GM21447 (cell line): ENCODE measurements at regions not wholly inside any gene's neighbourhood (a gene's known extent, or its start where the extent isn't known, plus 50 kb on each side); places are given as distances from the start of the nearest gene placed in this dataset.

Source experiments
- ATAC-seq: cut with Tn5 transposase; IDR thresholded peaks from one replicate; pipeline ENCODE4 v1.9.1; 2021; ENCODE audit not compliant: unreplicated experiment

DNA sequence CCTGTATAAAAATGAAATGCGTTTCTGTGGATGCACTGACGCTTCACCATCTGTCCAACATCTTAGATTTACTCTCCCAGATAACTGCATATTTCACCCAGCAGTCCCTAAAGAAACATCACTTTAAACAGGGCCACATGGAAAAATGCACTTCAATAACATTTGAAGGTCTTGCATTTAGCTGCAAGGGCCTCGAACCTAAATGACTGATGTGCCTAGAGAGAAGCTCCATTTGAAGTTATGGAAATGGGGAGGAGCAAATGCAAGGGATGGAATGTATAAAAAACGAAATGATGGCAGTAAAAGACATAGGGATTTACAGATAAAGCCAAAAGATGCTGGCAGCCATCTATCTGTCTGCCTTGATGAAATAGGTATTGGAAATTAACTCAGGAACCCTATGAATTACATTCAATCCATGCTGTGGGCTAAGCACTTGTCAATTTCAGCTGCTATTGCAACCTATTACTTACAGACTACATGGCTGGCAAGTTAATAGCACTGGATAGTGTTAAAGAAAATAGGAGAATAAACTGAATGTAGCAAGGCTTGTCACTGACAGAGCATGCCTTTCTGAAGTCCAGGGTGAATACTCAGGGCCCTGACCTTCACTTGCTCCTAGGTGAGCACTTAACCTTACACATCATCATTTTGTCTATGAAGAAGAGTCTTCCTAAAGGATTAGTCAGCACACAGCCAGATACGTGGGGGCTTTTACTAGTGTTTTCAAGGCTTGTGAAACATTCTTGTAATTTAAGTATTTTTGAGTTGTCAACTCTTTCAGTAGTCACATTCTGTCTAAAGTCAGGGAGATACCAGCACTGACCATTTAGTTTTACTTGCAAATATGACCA is 963.4 kb downstream of the PCDH17 start:
- ATAC-seq, result no peak

DNA sequence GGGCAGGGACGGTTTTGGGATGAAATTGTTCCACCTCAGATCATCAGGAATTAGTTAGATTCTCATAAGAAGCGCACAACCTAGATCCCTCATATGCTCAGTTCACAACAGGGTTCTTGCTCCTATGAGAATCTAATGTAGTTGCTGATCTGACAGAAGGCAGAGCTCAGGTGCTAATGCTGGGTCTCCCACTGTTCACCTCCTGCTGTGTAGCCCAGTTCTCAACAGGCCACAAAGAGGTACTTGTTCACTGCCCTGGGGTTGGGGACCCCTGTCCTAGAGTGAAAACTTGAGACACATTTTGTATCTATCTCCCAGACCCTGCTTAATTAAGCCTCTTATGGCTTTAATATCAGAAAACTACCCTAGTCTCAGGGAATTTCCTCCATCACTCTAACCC is 966.0 kb downstream of the PCDH17 start:
- ATAC-seq, result no peak

DNA sequence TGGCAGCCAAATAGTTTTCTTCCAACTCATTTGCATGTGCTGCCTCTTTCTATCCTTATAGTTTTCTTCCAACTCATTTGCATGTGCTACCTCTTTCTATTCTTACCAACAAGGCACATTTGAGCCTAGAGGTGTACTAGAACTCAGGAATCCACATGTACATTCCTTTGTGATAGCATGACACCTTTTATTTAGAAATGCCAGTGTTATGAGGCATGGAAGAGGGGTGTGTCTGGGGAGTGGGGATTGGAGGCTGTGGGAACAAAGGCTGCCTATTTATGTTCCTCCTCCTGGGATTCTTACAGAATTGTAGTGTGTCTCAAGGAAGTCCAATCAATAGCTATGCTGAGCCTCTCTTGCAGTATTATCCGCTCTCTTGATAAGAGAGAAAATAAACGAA is 966.7 kb downstream of the PCDH17 start:
- ATAC-seq, result no peak

DNA sequence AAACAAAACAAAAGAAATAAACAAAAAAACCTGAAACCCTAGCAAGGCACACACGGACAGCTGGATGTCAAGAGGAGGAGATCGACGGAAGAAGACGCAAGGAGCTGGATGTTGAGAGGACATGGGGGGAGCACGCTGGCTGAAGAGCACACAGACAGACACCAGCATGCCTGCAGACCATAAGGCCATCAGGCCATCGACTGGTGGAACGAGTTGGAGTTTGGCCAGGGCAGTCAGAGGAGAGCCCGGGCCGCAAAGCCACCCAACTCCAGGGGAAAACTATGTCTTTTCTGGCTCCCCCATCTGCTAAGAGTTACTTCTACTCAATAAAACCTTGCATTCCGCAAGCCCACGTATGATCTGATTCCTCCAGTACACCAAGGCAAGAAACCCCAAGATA is 979.6 kb downstream of the PCDH17 start:
- ATAC-seq, result no peak

DNA sequence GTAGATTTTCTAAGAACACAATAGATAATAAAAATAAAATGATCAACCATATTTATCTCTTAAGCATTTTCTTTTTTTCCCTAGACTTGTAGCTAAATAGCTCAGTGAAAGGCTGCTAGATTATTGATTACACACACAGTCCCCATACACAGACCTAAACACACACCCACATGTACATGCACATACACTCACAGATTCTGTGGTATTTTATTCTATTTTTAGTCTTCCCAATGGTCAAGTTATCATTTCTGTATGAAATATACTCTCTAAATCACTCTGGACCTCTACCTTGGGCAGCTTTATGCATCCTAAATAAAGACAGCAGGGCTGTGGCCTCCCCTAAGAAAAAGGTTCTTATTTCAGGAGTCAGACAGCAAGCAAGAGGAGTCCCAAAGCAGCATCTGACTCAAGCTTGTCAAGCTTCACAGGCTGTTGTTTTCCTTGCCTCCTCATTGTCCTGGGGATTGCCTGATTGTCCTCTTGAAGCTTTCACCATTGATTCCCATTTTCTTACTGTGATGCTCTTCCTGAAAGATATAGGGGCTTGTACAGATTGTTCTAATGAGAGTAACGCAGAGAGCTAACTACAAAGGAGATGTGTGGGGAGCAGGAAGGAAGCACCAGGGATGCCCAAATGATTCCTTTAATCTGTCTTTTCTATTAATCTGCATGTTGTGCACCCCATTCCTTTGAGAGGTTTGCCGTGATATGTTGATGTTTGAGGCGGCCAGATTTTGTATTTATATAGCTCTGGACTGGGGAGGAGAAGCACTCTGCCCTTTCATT is 986.5 kb downstream of the PCDH17 start:
- ATAC-seq, result no peak

DNA sequence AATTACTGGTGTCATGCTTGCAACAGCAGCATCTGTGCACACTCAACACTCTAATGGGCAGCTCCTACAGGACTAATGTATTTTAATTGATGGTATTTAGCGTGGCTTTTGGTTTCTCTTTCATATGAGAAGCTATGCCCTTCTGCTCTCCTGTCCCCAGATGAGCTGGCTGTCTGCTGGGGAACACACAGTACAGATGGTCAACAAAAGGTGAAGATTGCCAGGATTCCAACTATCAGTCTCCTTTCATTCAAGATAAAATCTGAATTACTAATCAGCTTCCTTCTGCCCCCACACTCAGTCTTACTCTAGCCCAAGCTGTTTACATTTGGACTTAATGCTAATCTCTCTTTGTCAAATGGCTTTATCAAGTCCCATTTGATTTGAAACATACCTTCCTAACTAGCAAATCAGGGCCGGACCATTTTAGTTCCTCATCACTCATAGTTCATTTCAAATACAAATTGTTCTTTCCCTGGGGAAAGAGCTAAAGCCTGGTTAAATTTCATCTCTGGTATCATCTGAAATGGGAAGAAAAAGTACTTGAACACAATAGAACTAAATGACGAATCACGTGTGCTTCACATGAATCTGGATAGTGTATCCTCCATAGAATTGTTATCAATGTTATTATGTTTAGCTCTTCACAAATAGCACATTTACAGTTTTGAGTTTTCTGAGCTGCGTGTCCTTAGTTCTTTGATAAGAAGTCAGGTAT is 988.0 kb downstream of the PCDH17 start:
- ATAC-seq, result no peak

DNA sequence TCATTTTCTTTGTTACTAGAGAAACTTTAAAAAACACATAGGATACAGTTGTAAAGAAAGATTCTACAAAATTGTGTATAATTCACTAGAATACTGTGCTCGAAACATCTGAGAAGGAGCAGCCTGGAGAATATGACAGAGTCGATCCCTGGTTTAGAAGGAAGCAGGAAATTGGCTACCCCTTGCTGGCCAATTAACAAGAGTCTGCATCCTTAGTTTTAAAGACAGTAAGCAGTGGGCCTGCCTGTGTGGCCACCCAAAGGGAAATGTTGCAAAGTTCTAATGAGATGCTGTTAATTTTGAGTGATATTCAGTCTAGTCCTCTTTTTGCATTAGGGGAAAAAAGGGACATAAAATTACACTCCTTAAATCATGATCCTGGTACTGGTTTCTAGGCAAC is 988.6 kb downstream of the PCDH17 start:
- no peak for ATAC-seq

DNA sequence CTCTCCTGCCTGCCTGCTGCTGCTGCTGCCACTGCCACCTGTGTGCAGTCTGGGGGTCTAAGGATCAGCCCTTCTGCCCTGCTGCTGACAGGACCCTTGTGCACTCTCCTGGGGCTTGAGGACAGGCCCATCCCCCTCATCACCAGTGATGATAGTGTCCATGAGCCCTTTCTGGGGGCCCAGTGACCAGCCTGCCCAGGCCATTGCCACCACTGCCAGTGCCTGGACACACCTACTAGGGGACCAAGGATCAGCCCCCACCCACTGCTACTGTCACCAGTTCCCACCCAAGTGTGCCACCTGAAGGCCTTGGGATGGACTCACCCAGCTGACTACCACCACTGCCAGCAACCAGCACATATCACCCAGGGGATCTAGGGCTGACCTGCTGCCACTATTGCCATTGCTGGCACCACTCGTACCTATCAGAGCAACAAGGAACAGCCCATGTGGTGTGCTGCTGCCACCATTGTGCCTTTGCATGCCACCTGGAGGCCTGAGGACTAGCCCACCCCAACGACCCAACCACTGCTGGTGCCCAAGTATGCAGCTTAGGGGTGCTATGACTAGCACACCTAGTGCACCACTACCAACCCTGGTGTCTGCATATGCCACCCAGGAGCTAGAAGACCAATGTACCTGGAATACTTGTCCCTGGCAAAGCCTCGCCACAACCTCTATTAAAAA is 994.3 kb downstream of the PCDH17 start:
- no peak for ATAC-seq

DNA sequence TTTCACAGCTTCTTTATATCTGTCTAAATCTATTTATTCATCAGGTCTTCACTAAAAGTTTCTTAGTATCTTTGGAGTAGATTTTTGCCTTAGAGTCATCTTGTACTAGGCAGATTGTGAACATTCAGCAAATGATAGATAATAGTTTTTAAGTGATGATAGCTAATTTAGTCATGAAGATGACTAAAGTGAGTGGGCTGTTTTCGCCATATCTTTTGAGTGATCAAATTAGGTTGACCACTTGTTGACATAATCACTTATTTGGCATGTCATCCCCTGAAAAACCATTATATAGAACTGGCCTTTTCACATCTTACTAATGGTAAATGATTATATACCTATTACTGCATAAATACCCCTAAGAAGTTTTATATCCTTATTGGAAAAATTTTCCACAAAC is 999.2 kb downstream of the PCDH17 start:
- ATAC-seq, result no peak

DNA sequence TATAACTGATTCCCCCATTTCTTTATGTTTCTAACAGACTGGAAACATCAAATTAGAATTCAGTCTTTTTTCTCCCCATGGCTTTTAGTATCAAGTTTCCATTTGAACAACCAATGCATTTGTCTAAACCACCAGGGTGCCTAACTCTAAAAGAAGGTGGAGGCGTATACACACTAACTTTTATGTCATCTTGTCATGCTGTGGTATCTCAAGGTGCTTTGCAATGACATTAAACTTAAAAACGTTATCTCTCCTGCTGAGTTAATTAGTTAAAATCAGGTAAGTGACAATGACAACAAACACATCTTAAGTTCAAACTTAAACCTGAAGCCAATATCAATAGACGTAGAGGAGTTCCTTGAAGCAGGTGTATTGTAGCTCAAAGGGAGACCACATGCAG is 1001.7 kb downstream of the PCDH17 start:
- no peak for ATAC-seq

DNA sequence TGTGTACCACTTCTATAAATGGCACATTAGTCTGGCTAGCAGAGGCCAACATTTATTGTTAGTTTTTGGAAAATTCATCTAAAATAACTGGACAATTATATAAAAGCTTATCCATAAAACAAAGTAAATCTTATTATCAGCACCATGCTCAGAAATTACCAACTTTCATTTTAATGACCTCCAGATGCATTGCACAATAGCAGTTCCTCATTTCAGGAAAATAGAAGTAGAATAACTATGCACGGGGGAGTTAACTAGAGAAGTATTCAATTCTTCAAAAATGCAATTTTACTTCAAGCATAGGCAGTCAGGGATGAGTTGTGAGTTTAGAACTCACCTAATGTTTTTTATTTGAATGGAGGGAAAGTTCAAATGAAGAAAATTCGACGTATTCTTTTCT is 1023.5 kb downstream of the PCDH17 start:
- ATAC-seq, result no peak

DNA sequence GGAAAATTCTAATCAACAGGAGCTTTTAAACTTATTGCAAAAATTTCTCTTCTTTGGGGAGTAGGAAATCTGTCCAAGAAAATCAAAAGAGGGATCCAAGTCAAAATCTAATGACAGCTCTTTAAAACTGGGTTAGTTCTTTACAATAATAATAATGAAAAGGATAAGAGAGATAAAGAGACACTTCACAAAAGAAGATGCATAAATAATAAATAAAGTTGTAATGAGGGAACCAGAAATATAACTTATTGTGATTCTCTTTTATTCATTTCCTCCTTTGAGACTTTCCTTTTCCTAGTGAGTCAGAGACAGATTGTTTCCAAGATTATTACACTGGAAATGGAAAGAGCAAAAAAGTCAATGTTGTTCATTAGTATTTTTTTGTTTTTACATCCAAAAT is 1029.3 kb downstream of the PCDH17 start:
- no peak for ATAC-seq

DNA sequence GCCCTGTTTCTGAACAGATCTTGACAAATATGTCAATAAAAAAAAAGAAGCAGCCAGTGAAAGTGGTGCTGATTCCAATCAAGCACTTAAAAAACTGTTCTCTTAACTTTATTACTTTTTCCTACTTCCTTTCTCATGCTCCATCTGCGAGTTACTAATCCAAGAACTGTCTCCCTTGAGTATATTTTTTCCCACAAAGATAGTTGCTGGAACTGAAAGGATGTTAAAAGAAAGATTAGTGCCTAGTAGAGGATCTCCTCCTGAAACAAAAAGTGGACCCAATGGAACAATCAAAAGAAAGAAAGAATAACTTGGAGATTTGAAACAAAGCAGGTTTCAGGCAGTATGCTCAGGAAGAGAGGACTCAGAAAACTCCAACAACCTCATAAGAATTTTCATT is 1034.8 kb downstream of the PCDH17 start:
- ATAC-seq, result no peak

DNA sequence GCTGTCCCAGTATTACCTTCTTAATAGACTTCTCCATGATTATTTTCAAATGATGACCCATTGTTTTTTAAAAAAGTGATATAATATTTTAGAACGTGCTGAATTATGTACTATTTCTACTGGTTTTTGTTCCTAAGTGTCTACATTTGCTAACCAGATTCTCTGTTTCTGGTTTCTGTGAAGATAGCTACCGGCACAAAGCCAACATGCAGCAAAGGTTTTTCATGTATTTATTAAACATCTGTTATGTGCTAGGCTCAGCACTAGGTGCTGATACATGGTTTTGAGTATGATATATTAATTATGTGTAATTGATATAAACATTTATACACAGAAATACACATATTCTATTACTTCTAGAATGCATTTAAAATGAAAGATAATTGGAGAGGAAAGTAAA is 1035.6 kb downstream of the PCDH17 start:
- ATAC-seq, result no peak

DNA sequence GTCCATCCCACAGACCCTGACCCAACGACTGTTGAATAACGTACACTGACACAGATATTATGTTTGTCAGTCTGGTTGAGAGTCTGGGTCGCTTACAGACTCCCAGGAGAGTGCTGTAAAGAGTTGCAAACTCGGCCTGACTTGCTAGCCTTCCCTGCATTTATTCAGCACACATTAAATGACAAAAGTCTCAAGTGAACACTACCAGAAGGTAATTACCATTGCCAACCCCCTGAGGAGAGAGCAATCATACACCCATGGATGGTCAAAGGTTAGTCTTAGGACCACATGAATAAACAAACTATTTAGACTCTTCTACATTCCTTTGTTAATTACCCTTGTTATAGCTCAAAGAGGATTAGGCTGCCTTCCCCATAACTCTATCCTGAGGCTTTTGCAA is 1048.6 kb downstream of the PCDH17 start:
- ATAC-seq, result no peak

DNA sequence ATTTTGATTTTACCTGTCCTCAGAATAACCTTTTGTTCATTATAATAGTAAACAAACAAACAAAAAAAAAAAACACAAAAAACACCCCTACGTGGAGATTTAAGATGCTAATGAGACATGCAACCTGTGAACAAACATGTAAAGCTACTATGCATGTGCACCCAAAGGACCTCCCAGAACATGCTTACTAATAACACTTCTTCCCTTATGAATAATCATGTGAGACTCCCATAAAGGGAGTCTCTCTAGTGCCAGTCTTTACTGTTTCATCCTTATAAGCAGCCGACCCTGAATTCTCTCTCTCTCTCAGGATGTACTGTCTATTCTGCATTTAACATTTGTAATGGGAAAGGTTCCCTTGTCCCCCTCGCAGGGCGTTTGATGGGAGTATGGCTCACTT is 1051.1 kb downstream of the PCDH17 start:
- ATAC-seq, result no peak

DNA sequence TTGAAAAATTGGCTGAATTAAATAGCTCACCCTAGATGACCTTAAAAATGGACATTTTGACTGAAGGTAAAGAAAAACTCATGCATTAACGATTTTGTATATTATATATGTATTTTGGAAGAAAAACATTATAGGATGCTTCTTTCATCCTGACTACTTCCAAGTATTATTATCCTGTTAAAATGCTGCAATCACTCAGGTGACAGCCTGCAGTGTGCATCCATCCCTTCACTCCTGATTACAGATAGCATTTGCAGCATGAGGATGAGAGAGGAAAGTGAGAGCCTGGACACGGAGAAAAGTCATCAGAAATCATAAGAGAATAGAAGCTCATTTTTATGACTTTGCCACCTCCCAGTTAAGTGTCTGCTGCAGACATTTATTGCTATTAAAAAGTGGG is 1055.6 kb downstream of the PCDH17 start:
- no peak for ATAC-seq

DNA sequence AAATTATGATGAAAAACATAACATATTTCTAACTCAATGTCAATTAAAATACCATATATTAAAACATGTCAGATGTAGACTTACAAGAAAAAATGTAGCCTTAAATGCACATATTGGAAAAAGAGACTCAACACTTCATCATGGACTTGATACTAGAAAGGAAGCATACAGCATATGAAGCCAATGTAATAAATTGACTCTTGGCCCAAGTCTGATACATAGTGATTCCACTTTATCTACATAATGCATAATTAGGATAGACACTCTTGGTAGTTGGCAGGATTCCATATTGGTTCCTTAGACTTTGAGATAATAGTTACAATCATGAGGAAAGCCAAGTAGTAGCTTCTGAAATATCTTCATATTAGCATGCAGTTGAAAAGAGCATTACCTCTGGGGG is 1067.0 kb downstream of the PCDH17 start:
- no peak for ATAC-seq

DNA sequence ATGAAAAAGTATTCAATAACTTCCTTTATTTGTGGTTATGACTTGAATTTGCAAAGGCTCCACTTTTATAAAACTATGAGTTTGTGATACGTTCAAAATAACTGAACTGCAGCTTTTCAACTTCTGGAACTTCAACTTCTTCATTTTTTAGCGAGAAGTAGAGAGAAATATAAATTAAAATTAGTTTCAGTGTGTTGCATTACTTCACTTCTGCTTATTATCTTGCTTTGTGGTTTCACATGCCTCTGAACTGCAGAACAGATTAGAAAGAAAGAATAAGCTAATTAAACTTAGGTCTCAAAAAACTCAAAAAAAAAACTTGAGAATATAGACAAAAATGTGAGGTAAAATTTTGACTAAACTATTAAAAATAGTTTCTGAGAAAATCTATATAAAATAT is 1073.4 kb downstream of the PCDH17 start:
- ATAC-seq, result no peak

DNA sequence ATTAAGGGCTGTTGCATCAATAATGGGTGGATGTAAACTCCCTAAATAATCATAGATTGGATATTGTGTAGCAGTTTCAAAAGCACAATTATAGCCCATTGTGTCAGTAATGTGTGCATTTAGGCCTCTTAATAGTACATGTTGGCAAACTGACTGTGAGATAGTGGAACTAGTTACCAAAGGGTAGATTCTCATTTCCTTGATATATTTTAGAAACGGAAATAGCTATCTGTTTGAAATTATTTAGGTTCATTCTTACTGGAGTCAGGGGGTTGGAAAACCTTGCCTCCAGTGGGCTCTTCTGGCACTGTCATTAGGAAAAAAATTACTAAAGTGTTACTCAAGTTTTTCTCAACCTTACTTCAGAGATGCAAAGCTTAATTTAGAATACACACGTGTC is 1074.9 kb downstream of the PCDH17 start:
- no peak for ATAC-seq

DNA sequence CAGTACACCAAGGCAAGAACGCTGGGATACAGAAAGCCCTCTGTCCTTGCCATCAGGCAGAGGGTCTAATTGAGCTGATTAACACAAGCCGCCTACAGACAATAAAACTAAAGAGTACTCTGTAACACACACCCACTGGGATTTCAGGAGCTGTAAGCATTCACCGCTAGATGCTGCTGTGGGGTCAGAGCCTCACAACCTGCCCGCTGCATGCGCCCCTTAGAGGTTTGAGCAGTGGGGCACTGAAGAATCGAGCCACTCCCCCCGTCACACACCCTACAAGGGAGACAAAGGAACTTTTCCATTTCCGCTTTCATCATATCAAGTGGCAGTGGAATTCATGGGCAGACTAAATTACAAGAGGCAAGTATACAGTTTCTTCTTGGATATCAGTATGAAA is 1080.6 kb downstream of the PCDH17 start:
- no peak for ATAC-seq
